ENCODE measurements at regions not wholly inside any gene's neighbourhood (a gene's known extent, or its start where the extent isn't known, plus 50 kb on each side); places are given as distances from the start of the nearest gene placed in this dataset.

GRCh38 chr6:88494401-88495140 lies 328.4 kb upstream of the CNR1 start:
- H2AK5ac ChIP-seq (ENCODE audit: insufficient read length, low read length): no peak overlapping the region
- H3K9me3 ChIP-seq (ENCODE audit: control insufficient read depth, low read depth, low read length): no peaks in the 10 kb centered on the region
- H3K56ac ChIP-seq (ENCODE audit: insufficient read length, low read depth, low read length): no peak overlapping the region
- no peak overlapping the region for H2BK5ac ChIP-seq (ENCODE audit: insufficient read length, low read length)
- no peak overlapping the region for H2BK12ac ChIP-seq (ENCODE audit: insufficient read length, low read depth, low read length)
- no peak overlapping the region for H4K5ac ChIP-seq (ENCODE audit: insufficient read length, low read depth, low read length)
- H3K4me1 ChIP-seq (ENCODE audit: insufficient read depth, low read length): no peaks in the 10 kb centered on the region
- H2BK120ac ChIP-seq (ENCODE audit: low read depth, low read length, poor library complexity, severe bottlenecking): no peak overlapping the region
- H3K79me2 ChIP-seq (ENCODE audit: insufficient read depth, low read length): no peaks in the 10 kb centered on the region
- H3K27me3 Mint-ChIP-seq (ENCODE audit: low read depth): no peaks in the 10 kb centered on the region
- no peak for TF ChIP-seq CTCF (conservative IDR thresholded peaks at IDR 0.05)
- no peak for DNase-seq
- H3K4me1 Mint-ChIP-seq: peaks cover 14 to 16% of the 10 kb centered on the region in 2 experiments
- no peak overlapping the region for H4K91ac ChIP-seq (ENCODE audit: insufficient read length, low read depth, low read length)
- H3K23me2 ChIP-seq (ENCODE audit: insufficient read length, low read depth, low read length, poor library complexity, severe bottlenecking): no peaks in the 10 kb centered on the region
- H3K79me1 ChIP-seq (ENCODE audit: insufficient read depth, low read depth, low read length, poor library complexity, severe bottlenecking): no peaks in the 10 kb centered on the region
- no peak overlapping the region for H3K4me3 Mint-ChIP-seq
- H3K4ac ChIP-seq (ENCODE audit: low read depth, low read length): no peak overlapping the region
- H3K14ac ChIP-seq (ENCODE audit: insufficient read depth, low read length): no peak overlapping the region
- no peak overlapping the region for H3K4me2 ChIP-seq (ENCODE audit: insufficient read depth, insufficient read length, low read length)
- peaks cover 4 to 20% of the 10 kb centered on the region in 2 experiments; a peak in 4 of 5 replicates for H3K9me3 Mint-ChIP-seq
- H4K8ac ChIP-seq (replicated peaks; ENCODE audit: insufficient read length, low read depth, low read length): no peak overlapping the region
- no peak overlapping the region for H3K9ac ChIP-seq (ENCODE audit: extremely low read depth, insufficient read length, low read length)
- peaks cover 0 to 5% (median 3%) of the 10 kb centered on the region in 3 experiments; a peak in 2 of 7 replicates for H3K36me3 Mint-ChIP-seq (ENCODE audit: insufficient read depth in 1 of 3, low read depth in 3 of 3)
- H4K20me1 ChIP-seq (ENCODE audit: control insufficient read depth, insufficient read depth, insufficient read length): no peaks in the 10 kb centered on the region
- no peak overlapping the region for H3K27ac ChIP-seq (ENCODE audit: insufficient read length, low read depth, low read length)
- H2BK20ac ChIP-seq (ENCODE audit: low read depth, low read length, poor library complexity, severe bottlenecking): no peak overlapping the region
- no peak overlapping the region for H3K23ac ChIP-seq (ENCODE audit: insufficient read length, low read depth, low read length)
- WGBS (ENCODE audit: extremely low coverage, insufficient read length, low lambda C conversion rate): no CpG with 5 or more reads among the region's 3 CpGs
- no peak overlapping the region for H2BK15ac ChIP-seq (ENCODE audit: low read depth, low read length)
- no peak overlapping the region for H2AFZ ChIP-seq (ENCODE audit: low read length)
- H3K18ac ChIP-seq (ENCODE audit: insufficient read length, low read depth, low read length): no peak overlapping the region
- H3K27ac Mint-ChIP-seq: no peak overlapping the region; a peak in 1 of 7 replicates
- H3T11ph ChIP-seq (ENCODE audit: low read length): no peak overlapping the region
- H3K27me3 ChIP-seq (ENCODE audit: insufficient read depth, low read length): no peaks in the 10 kb centered on the region

Data from H9 (cell line).